ENCODE measurements at regions not wholly inside any gene's neighbourhood (a gene's known extent, or its start where the extent isn't known, plus 50 kb on each side); places are given as distances from the start of the nearest gene placed in this dataset.

- no peak for DNase-seq (ENCODE audit: low spot score)
Observed at GRCh38 chr14:101451166-101451565, 110.1 kb upstream of the DIO3 start.

- DNase-seq (ENCODE audit: low spot score) = no peak
Observed at GRCh38 chr14:101453225-101453624, 108.1 kb upstream of the DIO3 start.

- DNase-seq (ENCODE audit: low spot score) = no peak
Observed at GRCh38 chr14:101454229-101454628, 107.1 kb upstream of the DIO3 start.

- DNase-seq (ENCODE audit: low spot score) = no peak
Observed at GRCh38 chr14:101456246-101457175, 104.8 kb upstream of the DIO3 start.

- DNase-seq (ENCODE audit: low spot score) = no peak
Observed at GRCh38 chr14:101457301-101457935, 103.9 kb upstream of the DIO3 start.

GRCh38 chr14:101457936-101458740 is 103.2 kb upstream of the DIO3 start:
- DNase-seq (ENCODE audit: low spot score) = no peak

- DNase-seq (ENCODE audit: low spot score) = no peak
Observed at GRCh38 chr14:101458741-101459550, 102.3 kb upstream of the DIO3 start.

GRCh38 chr14:101459551-101459900 is 101.8 kb upstream of the DIO3 start:
- DNase-seq (ENCODE audit: low spot score) = no peak

GRCh38 chr14:101460521-101460920 is 100.8 kb upstream of the DIO3 start:
- peak; percentile 25 for DNase-seq (ENCODE audit: low spot score)

GRCh38 chr14:101460986-101461750 is 100.1 kb upstream of the DIO3 start:
- no peak for DNase-seq (ENCODE audit: low spot score)

- no peak for DNase-seq (ENCODE audit: low spot score)
Observed at GRCh38 chr14:101461891-101462290, 99.4 kb upstream of the DIO3 start.

GRCh38 chr14:101462726-101463565 is 98.3 kb upstream of the DIO3 start:
- no peak for DNase-seq (ENCODE audit: low spot score)

GRCh38 chr14:101463566-101464171 is 97.6 kb upstream of the DIO3 start:
- DNase-seq (ENCODE audit: low spot score) = no peak

- DNase-seq (ENCODE audit: low spot score) = no peak
Observed at GRCh38 chr14:101464310-101464983, 96.8 kb upstream of the DIO3 start.

- no peak for DNase-seq (ENCODE audit: low spot score)
Observed at GRCh38 chr14:101464984-101465794, 96.1 kb upstream of the DIO3 start.

- no peak for DNase-seq (ENCODE audit: low spot score)
Observed at GRCh38 chr14:101465795-101466448, 95.4 kb upstream of the DIO3 start.

GRCh38 chr14:101466456-101467180 is 94.7 kb upstream of the DIO3 start:
- DNase-seq (ENCODE audit: low spot score) = no peak

Data from LoVo (cell line).